ENCODE measurements at regions not wholly inside any gene's neighbourhood (a gene's known extent, or its start where the extent isn't known, plus 50 kb on each side); places are given as distances from the start of the nearest gene placed in this dataset.

DNA sequence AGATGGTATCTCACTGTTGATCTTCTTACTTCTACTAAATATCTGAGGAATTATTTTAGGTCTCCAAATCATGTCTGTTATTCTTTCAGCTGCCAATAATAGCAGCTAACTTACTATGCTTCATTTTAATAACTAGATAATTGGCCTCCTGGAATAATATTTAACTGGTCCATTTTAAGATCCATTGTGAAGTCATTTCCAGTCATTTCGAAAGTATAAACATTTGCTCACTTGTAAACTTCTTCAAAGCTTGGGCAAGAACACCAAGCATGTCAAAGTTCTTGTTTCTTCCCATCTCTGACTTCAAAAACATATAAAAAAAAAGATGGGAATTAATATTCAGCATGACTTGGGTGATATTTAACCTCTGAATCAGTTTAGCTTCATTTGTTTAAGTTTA, 61.4 kb upstream of the MRPS30 start:
- no peak for TF ChIP-seq CEBPB (IDR thresholded peaks at IDR 0.05)
- no peak for TF ChIP-seq TAF1 (IDR thresholded peaks at IDR 0.05; ENCODE audit: low read depth)
- TF ChIP-seq RAD21 (IDR thresholded peaks at IDR 0.05; ENCODE audit: low read depth) = no peak
- no peak for TF ChIP-seq NFIC (IDR thresholded peaks at IDR 0.05)
- TF ChIP-seq, protein P1, sequence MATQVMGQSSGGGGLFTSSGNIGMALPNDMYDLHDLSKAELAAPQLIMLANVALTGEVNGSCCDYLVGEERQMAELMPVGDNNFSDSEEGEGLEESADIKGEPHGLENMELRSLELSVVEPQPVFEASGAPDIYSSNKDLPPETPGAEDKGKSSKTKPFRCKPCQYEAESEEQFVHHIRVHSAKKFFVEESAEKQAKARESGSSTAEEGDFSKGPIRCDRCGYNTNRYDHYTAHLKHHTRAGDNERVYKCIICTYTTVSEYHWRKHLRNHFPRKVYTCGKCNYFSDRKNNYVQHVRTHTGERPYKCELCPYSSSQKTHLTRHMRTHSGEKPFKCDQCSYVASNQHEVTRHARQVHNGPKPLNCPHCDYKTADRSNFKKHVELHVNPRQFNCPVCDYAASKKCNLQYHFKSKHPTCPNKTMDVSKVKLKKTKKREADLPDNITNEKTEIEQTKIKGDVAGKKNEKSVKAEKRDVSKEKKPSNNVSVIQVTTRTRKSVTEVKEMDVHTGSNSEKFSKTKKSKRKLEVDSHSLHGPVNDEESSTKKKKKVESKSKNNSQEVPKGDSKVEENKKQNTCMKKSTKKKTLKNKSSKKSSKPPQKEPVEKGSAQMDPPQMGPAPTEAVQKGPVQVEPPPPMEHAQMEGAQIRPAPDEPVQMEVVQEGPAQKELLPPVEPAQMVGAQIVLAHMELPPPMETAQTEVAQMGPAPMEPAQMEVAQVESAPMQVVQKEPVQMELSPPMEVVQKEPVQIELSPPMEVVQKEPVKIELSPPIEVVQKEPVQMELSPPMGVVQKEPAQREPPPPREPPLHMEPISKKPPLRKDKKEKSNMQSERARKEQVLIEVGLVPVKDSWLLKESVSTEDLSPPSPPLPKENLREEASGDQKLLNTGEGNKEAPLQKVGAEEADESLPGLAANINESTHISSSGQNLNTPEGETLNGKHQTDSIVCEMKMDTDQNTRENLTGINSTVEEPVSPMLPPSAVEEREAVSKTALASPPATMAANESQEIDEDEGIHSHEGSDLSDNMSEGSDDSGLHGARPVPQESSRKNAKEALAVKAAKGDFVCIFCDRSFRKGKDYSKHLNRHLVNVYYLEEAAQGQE (IDR thresholded peaks at IDR 0.05; ENCODE audit: low read depth) = no peak
- TF ChIP-seq ZBTB7A (IDR thresholded peaks at IDR 0.05; ENCODE audit: low read depth) = no peak

DNA sequence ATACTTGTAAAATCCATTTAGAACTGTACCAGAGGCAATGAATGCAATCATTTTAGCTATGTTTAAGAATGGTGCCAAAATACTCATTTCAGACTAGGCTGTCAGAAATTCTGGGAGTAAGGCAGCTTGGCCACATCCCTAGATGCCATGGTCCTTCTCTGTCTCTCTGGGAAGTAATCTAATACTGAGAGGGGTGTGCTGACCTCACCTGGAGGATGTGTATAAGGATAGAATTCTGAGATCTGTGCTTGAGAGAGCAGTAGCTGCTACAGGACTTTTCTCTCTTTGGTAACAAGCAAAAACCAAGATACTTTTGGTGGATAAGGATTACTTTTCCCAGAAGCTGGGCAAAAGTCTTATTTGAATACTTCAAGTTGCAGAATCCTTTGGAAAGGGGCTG, 68.1 kb upstream of the MRPS30 start:
- no peak for TF ChIP-seq NFIC (IDR thresholded peaks at IDR 0.05)
- TF ChIP-seq, protein P2, sequence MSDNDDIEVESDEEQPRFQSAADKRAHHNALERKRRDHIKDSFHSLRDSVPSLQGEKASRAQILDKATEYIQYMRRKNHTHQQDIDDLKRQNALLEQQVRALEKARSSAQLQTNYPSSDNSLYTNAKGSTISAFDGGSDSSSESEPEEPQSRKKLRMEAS (IDR thresholded peaks at IDR 0.05) = no peak
- no peak for TF ChIP-seq TCF12 (IDR thresholded peaks at IDR 0.05; ENCODE audit: low read depth)
- no peak for TF ChIP-seq TAF1 (IDR thresholded peaks at IDR 0.05; ENCODE audit: low read depth)
- no peak for TF ChIP-seq RAD21 (IDR thresholded peaks at IDR 0.05; ENCODE audit: low read depth)
- TF ChIP-seq EP300 (IDR thresholded peaks at IDR 0.05; ENCODE audit: borderline replicate concordance) = no peak
- no peak for TF ChIP-seq CEBPB (IDR thresholded peaks at IDR 0.05)
- no peak for TF ChIP-seq YY1 (IDR thresholded peaks at IDR 0.05; ENCODE audit: low read depth)
- TF ChIP-seq EGR1 (IDR thresholded peaks at IDR 0.05) = no peak
- TF ChIP-seq TEAD4 (IDR thresholded peaks at IDR 0.05) = no peak
- TF ChIP-seq, protein P1 (IDR thresholded peaks at IDR 0.05; ENCODE audit: low read depth) = no peak
- TF ChIP-seq ZBTB7A (IDR thresholded peaks at IDR 0.05; ENCODE audit: low read depth) = no peak
- no peak for TF ChIP-seq FOXM1 (IDR thresholded peaks at IDR 0.05; ENCODE audit: borderline replicate concordance, low read depth)

DNA sequence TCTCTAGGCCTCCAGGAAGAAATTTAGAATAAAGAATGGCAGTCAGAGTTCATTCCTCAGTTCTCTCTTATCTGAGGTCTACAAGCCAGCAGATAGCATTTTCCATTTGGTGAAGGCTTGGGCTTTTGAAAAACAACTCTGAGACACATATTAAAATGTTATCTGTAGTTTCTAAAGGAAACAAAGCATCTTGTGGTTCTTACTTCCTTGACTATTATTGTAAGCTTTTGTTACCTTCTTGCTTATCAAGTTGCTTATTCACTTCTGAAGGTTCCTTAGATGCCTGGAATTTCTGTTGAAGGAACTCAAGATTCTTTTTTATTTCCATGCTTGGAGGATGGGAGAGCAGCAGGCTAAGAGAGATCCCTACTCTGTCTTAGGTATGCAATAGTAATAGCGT, 79.2 kb upstream of the MRPS30 start:
- TF ChIP-seq TAF1 (IDR thresholded peaks at IDR 0.05; ENCODE audit: low read depth) (no peak), EP300 (IDR thresholded peaks at IDR 0.05; ENCODE audit: borderline replicate concordance) (no peak), NFIC (IDR thresholded peaks at IDR 0.05) (no peak), TEAD4 (IDR thresholded peaks at IDR 0.05) (no peak), CEBPB (IDR thresholded peaks at IDR 0.05) (no peak), YY1 (IDR thresholded peaks at IDR 0.05; ENCODE audit: low read depth) (no peak), CREB1 (IDR thresholded peaks at IDR 0.05; ENCODE audit: low read depth) (no peak), ZBTB7A (IDR thresholded peaks at IDR 0.05; ENCODE audit: low read depth) (no peak), FOXM1 (IDR thresholded peaks at IDR 0.05; ENCODE audit: borderline replicate concordance, low read depth) (no peak), RAD21 (IDR thresholded peaks at IDR 0.05; ENCODE audit: low read depth) (no peak), EGR1 (IDR thresholded peaks at IDR 0.05) (no peak), TCF12 (IDR thresholded peaks at IDR 0.05; ENCODE audit: low read depth) (no peak)
- TF ChIP-seq, protein P2 (IDR thresholded peaks at IDR 0.05) = no peak
- TF ChIP-seq, protein P3, sequence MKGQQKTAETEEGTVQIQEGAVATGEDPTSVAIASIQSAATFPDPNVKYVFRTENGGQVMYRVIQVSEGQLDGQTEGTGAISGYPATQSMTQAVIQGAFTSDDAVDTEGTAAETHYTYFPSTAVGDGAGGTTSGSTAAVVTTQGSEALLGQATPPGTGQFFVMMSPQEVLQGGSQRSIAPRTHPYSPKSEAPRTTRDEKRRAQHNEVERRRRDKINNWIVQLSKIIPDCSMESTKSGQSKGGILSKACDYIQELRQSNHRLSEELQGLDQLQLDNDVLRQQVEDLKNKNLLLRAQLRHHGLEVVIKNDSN (IDR thresholded peaks at IDR 0.05) = no peak
- TF ChIP-seq, protein P1 (IDR thresholded peaks at IDR 0.05; ENCODE audit: low read depth) = no peak

DNA sequence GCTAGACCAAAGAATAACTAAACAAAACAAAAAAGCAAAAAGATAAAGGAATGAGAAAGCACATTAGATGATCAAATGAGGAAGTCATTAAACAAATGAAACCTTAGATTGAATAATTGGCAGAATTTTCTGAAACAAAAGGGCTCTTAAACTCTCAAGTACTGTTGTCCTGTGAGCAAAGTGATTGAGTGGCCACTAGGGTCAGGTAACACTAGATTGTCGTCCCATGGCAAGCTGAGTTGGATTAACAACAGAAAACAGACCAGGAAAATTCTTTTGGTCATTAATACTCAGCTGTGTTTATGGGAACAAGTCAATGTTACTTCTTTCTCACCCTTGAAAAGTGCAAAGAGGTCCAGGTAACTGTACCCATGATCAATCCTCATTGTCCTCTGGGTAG, 81.6 kb upstream of the MRPS30 start:
- TF ChIP-seq CEBPB (IDR thresholded peaks at IDR 0.05) (no peak), NFIC (IDR thresholded peaks at IDR 0.05) (no peak), CREB1 (IDR thresholded peaks at IDR 0.05; ENCODE audit: low read depth) (no peak), ZBTB7A (IDR thresholded peaks at IDR 0.05; ENCODE audit: low read depth) (no peak), EP300 (IDR thresholded peaks at IDR 0.05; ENCODE audit: borderline replicate concordance) (no peak), YY1 (IDR thresholded peaks at IDR 0.05; ENCODE audit: low read depth) (no peak), TEAD4 (IDR thresholded peaks at IDR 0.05) (no peak), EGR1 (IDR thresholded peaks at IDR 0.05) (no peak), TAF1 (IDR thresholded peaks at IDR 0.05; ENCODE audit: low read depth) (no peak), TCF12 (IDR thresholded peaks at IDR 0.05; ENCODE audit: low read depth) (no peak)
- TF ChIP-seq, protein P2 (IDR thresholded peaks at IDR 0.05) = no peak
- TF ChIP-seq, protein P3 (IDR thresholded peaks at IDR 0.05) = no peak
